Activated CD4-positive, CD25-positive, alpha-beta regulatory T cell treated with anti-CD3 and anti-CD28 coated beads, Interleukin-2, amount 50 U/mL, for 24 hours (primary cell): ENCODE measurements at regions not wholly inside any gene's neighbourhood (a gene's known extent, or its start where the extent isn't known, plus 50 kb on each side); places are given as distances from the start of the nearest gene placed in this dataset.
"Not testable (repeated sequence)": the region's sequence is repeated elsewhere in the genome, so short reads cannot be mapped to it uniquely, and the experiment has no call there.

Experiments
- ATAC-seq, 2 donors: fragments of 150-1000 bp; cut with Tn5 transposase; one replicate each; pipeline ENCODE4 v1.10.0; 2021; ENCODE audit warnings: mild to moderate bottlenecking in 1 of 2, moderate library complexity in 1 of 2

- not testable (repeated sequence) for ATAC-seq
Measured at GRCh38 chr3:144023543-144023942, 51.9 kb downstream of the DIPK2A start.

GRCh38 chr3:144028798-144029411, 57.3 kb downstream of the DIPK2A start:
- ATAC-seq, result peak in 1 of 2 donors; percentile 30

DNA sequence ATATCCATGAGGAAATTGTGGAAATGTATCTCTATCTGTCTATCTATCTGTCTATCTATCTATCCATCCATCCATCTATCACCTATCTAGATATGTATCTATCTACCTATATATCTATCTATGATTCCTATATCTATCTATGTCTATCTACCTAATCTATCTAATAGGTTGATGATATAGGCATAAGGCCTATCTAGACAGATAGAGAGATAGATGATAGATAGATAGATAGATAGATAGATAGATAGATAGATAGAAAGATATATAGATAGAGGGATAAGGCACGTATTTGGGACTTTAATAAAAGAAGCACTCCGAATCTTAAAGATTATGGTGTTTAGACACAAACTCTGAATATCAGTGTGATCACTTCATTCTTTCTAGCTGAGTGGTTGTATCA, 58.1 kb downstream of the DIPK2A start:
- no peak for ATAC-seq

DNA sequence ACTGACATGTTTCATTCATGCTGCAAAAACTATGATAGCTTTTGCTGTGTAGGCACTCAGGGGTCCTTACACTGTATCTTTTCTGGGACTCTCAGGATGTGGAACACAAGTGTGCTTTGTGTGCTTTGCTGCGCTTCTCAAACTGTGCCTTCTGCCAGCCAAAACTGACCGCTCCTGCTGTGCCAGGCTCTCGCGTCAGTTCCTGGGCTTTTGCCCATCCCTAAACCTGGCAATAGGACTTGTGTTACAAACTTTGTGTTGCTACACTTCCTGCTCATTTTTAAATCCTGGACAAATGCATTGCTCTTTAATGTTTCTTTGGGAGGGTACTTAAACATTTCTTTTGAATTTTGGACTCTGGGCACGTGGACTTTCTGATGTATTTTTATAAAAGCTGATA, 60.3 kb downstream of the DIPK2A start:
- no peak for ATAC-seq

DNA sequence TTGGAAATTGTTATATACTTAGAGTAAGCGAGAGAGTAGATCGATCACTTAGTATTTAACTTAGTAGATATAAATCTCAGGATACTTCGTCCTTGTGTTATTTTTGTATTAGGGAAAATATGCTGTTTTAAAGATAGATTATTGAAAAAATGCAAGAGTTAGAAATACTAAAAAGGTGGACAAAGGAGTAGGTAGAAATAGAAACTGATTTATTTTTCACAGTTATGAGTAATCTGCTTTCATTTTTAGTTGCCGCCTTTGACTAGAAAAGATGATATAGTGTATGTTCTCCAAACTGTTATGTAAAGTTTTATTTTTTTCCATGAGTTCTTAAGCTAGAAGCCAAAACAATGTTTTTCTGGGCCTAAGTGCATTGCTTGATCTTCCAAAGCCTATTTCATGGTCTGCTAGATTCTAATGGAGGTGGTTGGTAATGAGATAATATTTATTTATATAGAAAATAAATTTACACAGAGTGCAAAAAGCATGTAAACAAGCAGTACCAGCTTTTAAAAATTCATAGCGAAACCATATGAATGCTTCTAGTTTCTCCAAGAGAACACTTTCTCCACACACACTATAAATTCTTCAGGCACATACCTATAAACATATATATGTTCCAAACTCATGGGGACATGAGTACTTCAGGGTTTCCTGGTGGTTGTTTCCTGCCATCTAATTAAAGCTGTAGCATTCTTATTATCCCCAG, 61.1 kb downstream of the DIPK2A start:
- ATAC-seq, result peak; percentile 48 to 58

GRCh38 chr3:144033240-144033589, 61.6 kb downstream of the DIPK2A start:
- ATAC-seq, result no peak

DNA sequence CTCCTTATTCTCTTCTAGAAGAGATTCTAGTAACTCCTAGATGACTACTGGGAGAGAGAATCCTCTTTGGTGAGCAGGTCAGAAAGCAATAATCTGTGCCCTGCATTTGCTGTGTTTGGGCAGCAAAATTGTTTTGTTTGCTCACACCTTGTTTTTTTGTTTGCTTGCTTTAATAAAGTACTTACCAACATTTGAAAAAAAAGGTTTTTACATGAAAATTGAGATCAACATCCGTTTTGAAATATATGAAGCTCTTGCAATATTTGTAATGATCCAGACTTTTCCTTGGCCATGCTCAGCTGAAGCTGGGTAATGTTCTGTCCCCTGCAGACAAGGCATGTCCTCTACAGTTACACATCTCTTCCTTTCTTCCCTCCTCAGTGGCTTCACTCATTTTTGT, 62.2 kb downstream of the DIPK2A start:
- ATAC-seq, result no peak

- ATAC-seq, result no peak
Measured at GRCh38 chr3:144034715-144035290, 63.2 kb downstream of the DIPK2A start.

DNA sequence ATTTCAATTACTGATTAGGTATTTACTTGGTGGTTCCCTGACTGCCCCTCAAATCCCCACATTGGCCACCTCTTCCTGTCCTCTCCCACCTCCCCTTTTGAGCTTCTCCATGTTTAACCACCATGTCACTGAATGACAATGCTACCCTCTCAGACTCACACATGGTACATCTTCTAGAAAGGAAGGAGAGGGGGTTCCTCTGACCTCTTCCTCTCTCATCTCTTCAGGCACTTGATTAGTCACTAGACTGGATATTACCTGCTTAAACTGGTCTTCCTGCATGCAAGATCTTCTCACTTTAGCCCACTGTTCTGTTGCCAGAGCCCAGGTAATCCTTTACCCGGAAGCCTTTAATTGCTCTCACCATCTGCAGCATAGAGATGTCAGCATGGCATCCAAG, 64.9 kb downstream of the DIPK2A start:
- no peak for ATAC-seq

GRCh38 chr3:144039661-144040060, 68.0 kb downstream of the DIPK2A start:
- no peak for ATAC-seq

DNA sequence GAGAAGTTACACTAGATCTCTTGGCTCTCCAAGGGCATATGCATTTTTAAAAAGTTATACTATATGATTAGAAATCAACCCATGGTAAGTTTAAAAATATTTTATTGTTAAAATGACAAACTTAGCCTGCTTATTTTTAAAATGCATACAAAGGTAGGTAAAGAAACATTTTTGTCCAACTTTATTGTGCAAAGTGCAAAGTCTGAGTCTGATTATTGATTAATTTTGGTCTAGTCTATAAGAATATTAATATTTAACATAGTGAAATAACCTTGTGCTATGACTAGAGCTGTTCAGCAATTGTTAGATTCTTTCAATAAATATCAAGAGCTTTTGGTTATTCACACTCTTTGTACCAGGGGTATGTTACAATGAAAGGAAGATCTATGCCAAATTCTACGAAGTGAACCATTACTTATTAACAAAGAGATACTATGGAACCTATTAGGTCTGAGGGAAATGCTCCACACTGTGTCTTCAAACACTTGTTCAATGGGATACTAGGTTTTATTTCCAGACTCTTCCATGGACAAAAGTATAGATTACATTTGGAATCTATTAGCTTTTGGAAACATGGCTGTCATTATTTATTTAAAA, 70.4 kb downstream of the DIPK2A start:
- ATAC-seq, result no peak

DNA sequence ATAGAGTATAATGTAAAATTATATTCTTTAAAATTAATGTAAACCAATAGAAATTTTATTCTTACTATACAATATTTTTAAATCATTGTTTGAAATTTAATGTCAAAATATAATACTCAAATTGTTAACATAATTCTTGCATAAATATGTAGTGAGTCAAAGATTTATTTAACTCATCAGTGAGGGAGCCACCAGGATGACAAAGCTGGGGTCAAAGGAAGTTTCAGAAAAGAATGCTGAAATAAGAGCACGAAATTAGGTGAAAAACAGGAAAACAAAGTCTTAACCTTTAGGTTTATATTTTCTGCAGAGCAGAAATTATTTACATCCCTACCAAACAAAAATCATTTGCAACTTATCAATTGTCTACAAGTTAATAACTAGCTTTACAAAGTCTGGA, 74.1 kb downstream of the DIPK2A start:
- no peak for ATAC-seq

GRCh38 chr3:144049374-144049773, 77.8 kb downstream of the DIPK2A start:
- no peak for ATAC-seq

GRCh38 chr3:144051211-144051610, 79.6 kb downstream of the DIPK2A start:
- no peak for ATAC-seq

DNA sequence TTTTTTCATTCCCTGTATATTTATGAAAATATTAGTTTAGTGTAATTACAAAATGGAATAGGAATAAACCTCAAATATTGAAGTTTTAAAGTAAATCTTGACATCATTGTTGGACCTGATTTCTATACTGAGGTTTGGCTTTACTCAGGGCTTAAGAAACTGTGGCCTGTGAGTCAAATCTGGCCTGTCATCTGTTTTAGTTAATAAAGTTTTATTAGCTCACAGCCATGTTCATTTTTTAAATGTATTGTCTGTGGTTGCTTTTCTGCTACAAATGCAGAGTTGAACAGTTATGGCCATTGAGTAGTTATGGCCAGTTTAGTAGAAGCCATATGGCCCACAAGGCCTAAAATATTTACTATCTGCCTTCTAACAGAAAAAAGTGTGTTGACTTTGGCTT, 80.7 kb downstream of the DIPK2A start:
- ATAC-seq, result no peak

DNA sequence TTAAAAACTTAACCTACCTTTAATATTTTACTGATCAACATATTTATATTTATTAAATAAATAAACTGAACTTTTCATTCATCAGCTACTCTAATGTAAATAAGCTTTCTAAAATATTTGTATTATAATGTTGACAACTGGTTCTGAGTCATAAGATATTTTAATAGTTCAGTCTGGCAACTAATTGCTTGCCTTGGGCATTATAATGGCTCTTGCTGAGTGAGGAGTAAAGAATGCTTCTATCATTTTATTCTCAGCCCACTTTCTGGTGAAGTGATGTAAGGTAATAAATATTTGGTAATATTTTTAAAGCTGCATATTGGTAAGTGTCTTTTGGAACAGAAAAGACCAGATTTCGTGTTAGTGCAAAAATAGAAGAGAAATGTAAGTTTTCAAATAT, 81.5 kb downstream of the DIPK2A start:
- ATAC-seq, result no peak

GRCh38 chr3:144054766-144055165, 83.1 kb downstream of the DIPK2A start:
- no peak for ATAC-seq

DNA sequence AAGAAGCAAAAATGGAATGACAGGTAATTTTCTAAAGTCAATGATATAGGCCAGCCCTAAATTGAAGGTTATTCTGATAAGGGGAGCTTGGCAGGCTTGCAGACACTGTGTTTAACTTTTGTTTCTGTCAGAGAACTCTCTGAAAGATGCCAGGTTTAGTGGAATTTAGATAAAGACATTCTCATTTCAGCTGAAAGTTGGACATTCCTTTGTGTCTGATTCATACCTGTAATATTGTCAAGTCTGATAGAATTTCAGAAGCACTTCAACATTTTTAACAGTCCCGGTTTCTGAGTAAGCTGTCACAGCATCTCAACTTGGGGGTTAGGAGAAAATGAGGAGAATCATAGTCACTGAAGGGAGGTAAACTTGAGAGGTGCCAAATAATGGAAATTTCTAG, 84.0 kb downstream of the DIPK2A start:
- ATAC-seq, result no peak

GRCh38 chr3:144058713-144059112, 87.1 kb downstream of the DIPK2A start:
- ATAC-seq, result no peak

GRCh38 chr3:144059481-144059880, 87.9 kb downstream of the DIPK2A start:
- ATAC-seq, result no peak

- ATAC-seq, result no peak
Measured at GRCh38 chr3:144060881-144061280, 89.3 kb downstream of the DIPK2A start.

- ATAC-seq, result no peak
Measured at GRCh38 chr3:144063306-144063705, 91.7 kb downstream of the DIPK2A start.

DNA sequence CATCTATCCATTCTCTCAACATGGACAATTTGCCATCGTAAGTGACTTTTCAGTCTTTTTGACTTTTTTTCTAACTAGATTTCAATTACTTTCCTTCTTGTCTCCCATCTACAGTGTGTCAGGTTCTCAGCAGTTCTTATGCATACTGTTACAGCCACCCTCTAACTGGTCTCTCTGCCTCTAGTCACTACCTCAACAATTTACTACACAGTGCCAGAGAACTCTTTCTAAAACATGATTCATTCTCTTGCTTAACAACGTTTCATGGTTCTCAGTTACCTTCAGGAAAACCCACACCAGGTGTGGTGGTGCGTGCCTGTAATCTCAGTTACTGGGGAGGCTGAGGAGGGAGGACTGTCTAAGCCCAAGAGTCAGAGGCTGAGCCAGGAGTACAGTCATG, 95.4 kb downstream of the DIPK2A start:
- ATAC-seq, result no peak

- no peak for ATAC-seq
Measured at GRCh38 chr3:144073698-144074097, 102.1 kb downstream of the DIPK2A start.
